ENCODE measurements at regions not wholly inside any gene's neighbourhood (a gene's known extent, or its start where the extent isn't known, plus 50 kb on each side); places are given as distances from the start of the nearest gene placed in this dataset.

GRCh38 chr12:127043731-127044130, 1223.2 kb upstream of the TMEM132C start:
- TF ChIP-seq EZH2 (IDR thresholded peaks at IDR 0.05; ENCODE audit: low read depth) (no peak), CTCF (conservative IDR thresholded peaks at IDR 0.05) (no peak)
